HG02588 (cell line): ENCODE measurements at regions not wholly inside any gene's neighbourhood (a gene's known extent, or its start where the extent isn't known, plus 50 kb on each side); places are given as distances from the start of the nearest gene placed in this dataset.

Experiments
- ATAC-seq: cut with Tn5 transposase; IDR thresholded peaks from one replicate; pipeline ENCODE4 v1.9.1; 2021; ENCODE audit warnings: mild to moderate bottlenecking, moderate library complexity; ENCODE audit not compliant: unreplicated experiment

GRCh38 chr10:108901781-108902618 lies 1021.3 kb downstream of the XPNPEP1 start:
- ATAC-seq = no peak

GRCh38 chr10:108899670-108900069 lies 1023.6 kb downstream of the XPNPEP1 start:
- ATAC-seq = no peak

- peak; percentile 87 for ATAC-seq
Observed at GRCh38 chr10:108894402-108895301, 1028.7 kb downstream of the XPNPEP1 start.

- no peak for ATAC-seq
Observed at GRCh38 chr10:108877095-108877561, 1046.2 kb downstream of the XPNPEP1 start.

GRCh38 chr10:108872854-108873253 lies 1050.5 kb downstream of the XPNPEP1 start:
- ATAC-seq = no peak

- no peak for ATAC-seq
Observed at GRCh38 chr10:108868881-108869280, 1054.4 kb downstream of the XPNPEP1 start.

GRCh38 chr10:108862676-108863350 lies 1060.5 kb downstream of the XPNPEP1 start:
- no peak for ATAC-seq

- no peak for ATAC-seq
Observed at GRCh38 chr10:108861181-108861754, 1062.0 kb downstream of the XPNPEP1 start.

- peak; percentile 83 for ATAC-seq
Observed at GRCh38 chr10:108852211-108852610, 1071.1 kb downstream of the XPNPEP1 start.

GRCh38 chr10:108850138-108850854 lies 1073.0 kb downstream of the XPNPEP1 start:
- ATAC-seq = peak; percentile 87

- no peak for ATAC-seq
Observed at GRCh38 chr10:108849688-108850087, 1073.6 kb downstream of the XPNPEP1 start.

- no peak for ATAC-seq
Observed at GRCh38 chr10:108849186-108849585, 1074.1 kb downstream of the XPNPEP1 start.

GRCh38 chr10:108848046-108848445 lies 1075.3 kb downstream of the XPNPEP1 start:
- no peak for ATAC-seq

GRCh38 chr10:108840944-108841343 lies 1082.4 kb downstream of the XPNPEP1 start:
- ATAC-seq = no peak

GRCh38 chr10:108836362-108836761 lies 1086.9 kb downstream of the XPNPEP1 start:
- no peak for ATAC-seq

GRCh38 chr10:108822026-108822425 lies 1101.3 kb downstream of the XPNPEP1 start:
- ATAC-seq = no peak

GRCh38 chr10:108819302-108819701 lies 1104.0 kb downstream of the XPNPEP1 start:
- ATAC-seq = no peak

GRCh38 chr10:108817584-108817983 lies 1105.7 kb downstream of the XPNPEP1 start:
- no peak for ATAC-seq

GRCh38 chr10:108817135-108817534 lies 1106.2 kb downstream of the XPNPEP1 start:
- ATAC-seq = no peak

GRCh38 chr10:108812906-108813305 lies 1110.4 kb downstream of the XPNPEP1 start:
- no peak for ATAC-seq
